ENCODE measurements at regions not wholly inside any gene's neighbourhood (a gene's known extent, or its start where the extent isn't known, plus 50 kb on each side); places are given as distances from the start of the nearest gene placed in this dataset.

DNA sequence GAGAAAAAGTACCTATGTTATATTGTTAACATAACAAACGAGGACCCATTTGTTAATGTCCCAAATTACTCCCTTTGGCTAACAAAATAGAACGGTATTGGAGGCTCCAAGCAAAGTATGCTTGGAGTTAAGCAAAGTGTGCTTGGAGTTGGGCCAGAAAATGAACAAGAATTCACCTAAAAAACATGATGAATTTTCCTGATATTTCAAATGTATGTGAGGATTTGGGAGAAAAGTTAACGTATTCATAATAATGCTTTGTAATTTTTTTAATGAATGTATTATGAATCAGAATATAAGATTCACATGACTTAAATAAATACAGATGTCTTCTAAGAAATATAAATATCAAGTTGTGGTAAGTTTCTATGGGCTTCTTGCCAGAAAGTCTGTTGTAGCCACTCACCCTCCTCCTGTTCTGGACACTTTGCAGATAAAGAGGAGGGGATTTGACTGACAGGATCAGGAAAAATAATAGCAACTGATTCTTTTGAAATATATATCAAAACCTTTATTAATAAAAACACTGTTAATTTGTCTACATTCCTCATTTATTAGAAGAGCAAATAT is 423.7 kb upstream of the MMADHC start:
- TF ChIP-seq, protein P1, sequence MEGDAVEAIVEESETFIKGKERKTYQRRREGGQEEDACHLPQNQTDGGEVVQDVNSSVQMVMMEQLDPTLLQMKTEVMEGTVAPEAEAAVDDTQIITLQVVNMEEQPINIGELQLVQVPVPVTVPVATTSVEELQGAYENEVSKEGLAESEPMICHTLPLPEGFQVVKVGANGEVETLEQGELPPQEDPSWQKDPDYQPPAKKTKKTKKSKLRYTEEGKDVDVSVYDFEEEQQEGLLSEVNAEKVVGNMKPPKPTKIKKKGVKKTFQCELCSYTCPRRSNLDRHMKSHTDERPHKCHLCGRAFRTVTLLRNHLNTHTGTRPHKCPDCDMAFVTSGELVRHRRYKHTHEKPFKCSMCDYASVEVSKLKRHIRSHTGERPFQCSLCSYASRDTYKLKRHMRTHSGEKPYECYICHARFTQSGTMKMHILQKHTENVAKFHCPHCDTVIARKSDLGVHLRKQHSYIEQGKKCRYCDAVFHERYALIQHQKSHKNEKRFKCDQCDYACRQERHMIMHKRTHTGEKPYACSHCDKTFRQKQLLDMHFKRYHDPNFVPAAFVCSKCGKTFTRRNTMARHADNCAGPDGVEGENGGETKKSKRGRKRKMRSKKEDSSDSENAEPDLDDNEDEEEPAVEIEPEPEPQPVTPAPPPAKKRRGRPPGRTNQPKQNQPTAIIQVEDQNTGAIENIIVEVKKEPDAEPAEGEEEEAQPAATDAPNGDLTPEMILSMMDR (conservative IDR thresholded peaks at IDR 0.05; ENCODE audit: low read length) = no peak
- TF ChIP-seq EZH2phosphoT487 (IDR thresholded peaks at IDR 0.05; ENCODE audit: borderline replicate concordance) = no peak

All from Loucy (cell line).